ENCODE measurements at regions not wholly inside any gene's neighbourhood (a gene's known extent, or its start where the extent isn't known, plus 50 kb on each side); places are given as distances from the start of the nearest gene placed in this dataset.

- Mint-ChIP-seq H3K36me3 (ENCODE audit: low read depth) (no peaks in the 10 kb centered on the region), H3K27ac (no peak overlapping the region), H3K4me1 (no peaks in the 10 kb centered on the region), H3K27me3 (no peaks in the 10 kb centered on the region), H3K4me3 (no peak overlapping the region), H3K9me3 (no peaks in the 10 kb centered on the region)
- ATAC-seq (ENCODE audit: low read depth) (no peak), DNase-seq (no peak)
- ChIA-PET POLR2A (no interaction called here), CTCF (no interaction called here)
- no peak for TF ChIP-seq CTCF (IDR thresholded peaks at IDR 0.05)
- intact Hi-C loops (cut with micrococcal nuclease), result no loop called here
These were observed 777.8 kb downstream of the TBC1D32 start for GRCh38 chr6:120556491-120556890.

- no peak overlapping the region for H3K4me3 Mint-ChIP-seq
- ChIA-PET POLR2A (no interaction called here), CTCF (no interaction called here)
- no peaks in the 10 kb centered on the region for H3K4me1 Mint-ChIP-seq
- DNase-seq (no peak), ATAC-seq (ENCODE audit: low read depth) (no peak)
- no peaks in the 10 kb centered on the region for H3K27me3 Mint-ChIP-seq
- no peak for TF ChIP-seq CTCF (IDR thresholded peaks at IDR 0.05)
- H3K36me3 Mint-ChIP-seq (ENCODE audit: low read depth), result no peaks in the 10 kb centered on the region
- H3K9me3 Mint-ChIP-seq, result no peaks in the 10 kb centered on the region
- H3K27ac Mint-ChIP-seq, result no peak overlapping the region
- intact Hi-C loops (cut with micrococcal nuclease), result no loop called here
These were observed 780.9 kb downstream of the TBC1D32 start for GRCh38 chr6:120553353-120553752.

- no peaks in the 10 kb centered on the region for H3K4me1 Mint-ChIP-seq
These were observed 788.9 kb downstream of the TBC1D32 start for GRCh38 chr6:120545353-120545752.

GRCh38 chr6:120534954-120535353, 799.3 kb downstream of the TBC1D32 start:
- Mint-ChIP-seq H3K27ac (no peak overlapping the region), H3K27me3 (no peaks in the 10 kb centered on the region), H3K36me3 (ENCODE audit: low read depth) (no peaks in the 10 kb centered on the region), H3K9me3 (peaks cover 2% of the 10 kb centered on the region), H3K4me1 (no peaks in the 10 kb centered on the region), H3K4me3 (no peak overlapping the region)
- intact Hi-C loops (cut with micrococcal nuclease), result no loop called here
- ATAC-seq (ENCODE audit: low read depth) (no peak), DNase-seq (no peak)
- ChIA-PET POLR2A (no interaction called here), CTCF (no interaction called here)
- TF ChIP-seq CTCF (IDR thresholded peaks at IDR 0.05), result no peak

More at GRCh38 chr6:120545353-120545752, 788.9 kb downstream of the TBC1D32 start:
- no peaks in the 10 kb centered on the region for H3K27me3 Mint-ChIP-seq
- ATAC-seq (ENCODE audit: low read depth), result no peak
- no peak overlapping the region for H3K4me3 Mint-ChIP-seq
- no peaks in the 10 kb centered on the region for H3K9me3 Mint-ChIP-seq
- no peaks in the 10 kb centered on the region for H3K36me3 Mint-ChIP-seq (ENCODE audit: low read depth)
- CTCF ChIA-PET, result no interaction called here
- no peak for DNase-seq
- no peak for TF ChIP-seq CTCF (IDR thresholded peaks at IDR 0.05)
- intact Hi-C loops (cut with micrococcal nuclease), result no loop called here
- no peak overlapping the region for H3K27ac Mint-ChIP-seq
- POLR2A ChIA-PET, result no interaction called here

- H3K4me1 Mint-ChIP-seq, result no peaks in the 10 kb centered on the region
- H3K27me3 Mint-ChIP-seq, result no peaks in the 10 kb centered on the region
- DNase-seq, result no peak
- ChIA-PET POLR2A (no interaction called here), CTCF (no interaction called here)
- ATAC-seq (ENCODE audit: low read depth), result no peak
- no peak overlapping the region for H3K27ac Mint-ChIP-seq
- H3K4me3 Mint-ChIP-seq, result no peak overlapping the region
- H3K9me3 Mint-ChIP-seq, result no peaks in the 10 kb centered on the region
- intact Hi-C loops (cut with micrococcal nuclease), result no loop called here
- H3K36me3 Mint-ChIP-seq (ENCODE audit: low read depth), result no peaks in the 10 kb centered on the region
- no peak for TF ChIP-seq CTCF (IDR thresholded peaks at IDR 0.05)
These were observed 807.7 kb downstream of the TBC1D32 start for GRCh38 chr6:120526576-120526975.
